Stimulated activated CD4-positive, alpha-beta T cell treated with anti-CD3 and anti-CD28 coated beads, Interleukin-2, amount 100 ng/mL, for 24 hours (primary cell): ENCODE measurements at regions not wholly inside any gene's neighbourhood (a gene's known extent, or its start where the extent isn't known, plus 50 kb on each side); places are given as distances from the start of the nearest gene placed in this dataset.

ENCODE experiments used
- DNase-seq, 2 donors: peaks; one replicate each; pipeline ENCODE4 v3.0.0-alpha.2; 2020

DNA sequence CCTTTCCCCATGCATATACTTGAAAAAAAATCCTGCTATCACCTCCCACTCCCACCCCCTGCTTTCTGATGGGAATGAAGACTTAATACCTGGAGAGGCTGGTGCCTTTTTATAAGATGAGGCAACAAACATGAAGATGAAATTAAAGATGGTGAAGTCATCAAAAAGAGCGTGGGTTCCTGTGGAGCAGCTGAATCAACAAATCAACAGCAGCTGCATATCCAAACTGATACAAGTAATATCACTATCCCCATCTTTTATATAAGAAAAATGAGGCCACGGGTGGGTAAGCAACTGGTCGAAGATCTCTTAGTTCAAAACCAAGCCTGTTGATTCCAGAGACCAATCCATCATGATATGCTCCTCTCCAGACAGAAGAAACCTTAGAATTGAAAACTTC lies 268.5 kb downstream of the ENC1 start:
- no peak for DNase-seq

DNA sequence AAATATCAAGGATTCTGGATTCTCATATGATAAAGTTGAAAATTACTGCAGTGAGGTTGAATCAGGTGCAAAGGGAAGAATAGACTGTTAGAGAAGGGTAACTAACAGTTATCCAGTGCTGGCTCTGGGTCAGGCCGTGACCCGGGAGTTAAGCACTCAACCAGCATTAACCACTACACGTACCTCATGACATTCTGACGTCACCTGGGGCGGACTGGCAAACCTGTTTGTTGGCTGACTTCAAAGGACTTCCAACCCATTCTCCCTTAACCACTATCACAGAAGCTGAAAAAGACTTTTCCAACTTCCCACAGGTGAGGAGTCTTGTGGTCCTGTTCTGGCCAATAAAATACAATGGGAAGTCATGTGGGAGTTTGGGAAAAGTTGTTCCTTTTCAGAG lies 268.9 kb downstream of the ENC1 start:
- DNase-seq: no peak

DNA sequence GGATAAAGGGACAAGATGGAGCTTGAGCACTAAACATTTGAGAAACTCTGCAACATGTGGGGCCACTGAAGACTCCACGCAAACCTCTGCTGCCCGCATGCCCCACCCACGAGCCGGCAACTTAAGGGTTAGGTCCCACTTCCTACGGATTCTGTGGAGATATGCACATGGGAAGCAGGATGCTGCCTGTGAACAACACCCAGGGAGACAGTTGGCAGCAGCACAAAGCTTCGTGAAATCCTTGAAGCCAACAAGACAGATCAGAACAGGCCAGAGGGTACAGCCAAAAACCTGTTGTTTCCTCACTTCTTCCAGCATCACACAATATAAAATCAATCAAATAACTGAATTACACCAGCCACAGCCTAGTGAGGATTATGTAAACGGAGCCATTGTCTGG lies 270.4 kb downstream of the ENC1 start:
- no peak for DNase-seq

DNA sequence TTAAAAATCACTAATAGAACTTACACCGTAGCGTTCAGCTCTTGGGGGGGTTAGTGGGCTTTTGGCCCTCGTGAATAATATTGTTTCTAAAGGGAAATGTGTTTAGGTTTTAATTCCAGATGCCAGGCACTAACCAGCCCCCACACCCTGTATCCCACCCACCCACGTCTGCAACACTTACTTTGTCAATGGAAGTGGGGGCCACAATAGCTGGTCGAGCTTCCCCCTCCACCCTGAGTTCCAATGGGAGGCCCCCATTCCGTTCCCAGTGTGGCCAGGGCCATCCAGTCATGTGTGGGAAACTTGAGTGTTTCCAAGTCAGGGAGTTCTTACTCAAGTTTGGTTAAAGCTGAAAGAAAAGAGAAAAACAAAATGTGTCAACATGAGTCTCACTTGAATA lies 271.4 kb downstream of the ENC1 start:
- DNase-seq: no peak

DNA sequence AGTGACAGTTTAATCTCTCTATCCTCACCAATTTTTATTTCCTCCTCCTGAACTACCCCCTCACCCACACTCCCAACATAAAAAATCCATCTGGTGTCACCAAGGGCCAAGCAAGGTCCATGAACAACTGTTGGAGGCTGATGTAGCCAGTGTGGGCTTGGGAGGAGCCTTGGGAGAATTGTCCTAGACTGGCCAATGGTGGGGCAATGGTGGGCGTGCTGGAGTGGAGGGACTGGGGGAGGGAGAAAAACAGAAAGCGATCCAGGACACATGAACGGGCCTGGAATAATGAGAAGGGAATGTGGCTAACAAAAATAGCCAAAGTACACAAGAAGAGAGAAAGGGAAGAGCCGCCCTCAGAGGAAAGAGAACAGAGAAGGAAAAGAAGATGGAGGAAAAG lies 272.6 kb downstream of the ENC1 start:
- DNase-seq: no peak

DNA sequence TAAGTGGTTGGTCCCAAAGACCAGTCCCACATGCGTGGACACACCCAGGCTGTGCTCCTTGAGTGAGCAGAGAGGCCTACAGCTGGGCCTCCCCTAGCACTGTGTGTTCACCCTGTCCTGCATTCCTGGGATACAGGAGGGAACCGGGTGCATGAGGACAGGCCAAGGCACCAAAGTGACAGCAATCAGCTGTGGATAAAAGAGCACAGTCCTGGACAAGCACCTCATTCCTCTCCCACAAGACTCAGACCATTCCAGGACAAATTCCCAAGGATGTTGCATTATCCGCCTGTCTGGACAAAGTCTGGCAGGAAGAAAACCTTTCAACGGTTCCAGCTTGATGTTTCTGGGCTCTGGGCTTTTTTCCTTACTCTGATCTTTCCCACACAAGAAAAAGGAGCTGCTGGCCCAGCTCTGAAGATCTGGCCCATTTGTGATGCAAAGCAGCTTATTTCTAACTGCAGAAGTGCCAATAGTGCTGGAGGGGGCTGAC lies 273.2 kb downstream of the ENC1 start:
- no peak for DNase-seq

DNA sequence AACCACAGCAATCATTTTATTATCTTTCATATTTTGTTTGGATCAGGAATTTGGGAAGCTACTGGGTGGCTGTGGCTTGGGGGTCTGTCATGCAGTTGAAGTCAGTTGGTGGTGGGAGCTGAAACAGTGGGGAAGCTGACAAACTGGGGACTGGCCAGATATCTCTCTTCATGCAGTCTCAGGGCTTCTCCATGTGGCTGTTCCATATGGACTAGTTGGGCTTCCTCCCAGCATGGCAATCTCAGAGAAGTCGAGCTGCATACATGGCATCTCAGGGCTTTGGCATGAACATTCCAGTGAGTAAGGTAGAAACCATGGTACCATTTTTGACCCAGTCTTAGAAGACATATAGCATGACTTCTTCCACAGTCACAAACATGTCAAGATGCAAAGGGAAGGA lies 274.8 kb downstream of the ENC1 start:
- no peak for DNase-seq

DNA sequence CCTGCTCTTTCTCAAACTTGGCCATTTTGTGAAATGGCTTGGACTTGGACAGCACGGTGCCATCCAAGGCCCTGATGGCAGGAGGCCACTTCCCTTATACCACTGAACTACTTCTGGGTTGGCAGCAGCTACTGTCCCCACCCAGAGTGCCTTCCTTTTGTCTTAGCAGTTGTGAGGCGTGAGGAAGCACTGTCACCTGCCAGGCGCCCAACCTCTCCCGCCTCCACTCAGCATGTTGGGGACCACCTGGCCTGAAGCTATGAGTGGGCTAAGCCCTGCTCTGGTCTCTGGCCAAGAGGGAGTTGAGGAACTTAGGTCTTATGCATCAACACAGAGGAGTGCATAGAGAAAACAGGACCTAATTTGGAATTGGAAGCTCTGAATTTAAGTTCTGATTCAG lies 276.0 kb downstream of the ENC1 start:
- DNase-seq: no peak

DNA sequence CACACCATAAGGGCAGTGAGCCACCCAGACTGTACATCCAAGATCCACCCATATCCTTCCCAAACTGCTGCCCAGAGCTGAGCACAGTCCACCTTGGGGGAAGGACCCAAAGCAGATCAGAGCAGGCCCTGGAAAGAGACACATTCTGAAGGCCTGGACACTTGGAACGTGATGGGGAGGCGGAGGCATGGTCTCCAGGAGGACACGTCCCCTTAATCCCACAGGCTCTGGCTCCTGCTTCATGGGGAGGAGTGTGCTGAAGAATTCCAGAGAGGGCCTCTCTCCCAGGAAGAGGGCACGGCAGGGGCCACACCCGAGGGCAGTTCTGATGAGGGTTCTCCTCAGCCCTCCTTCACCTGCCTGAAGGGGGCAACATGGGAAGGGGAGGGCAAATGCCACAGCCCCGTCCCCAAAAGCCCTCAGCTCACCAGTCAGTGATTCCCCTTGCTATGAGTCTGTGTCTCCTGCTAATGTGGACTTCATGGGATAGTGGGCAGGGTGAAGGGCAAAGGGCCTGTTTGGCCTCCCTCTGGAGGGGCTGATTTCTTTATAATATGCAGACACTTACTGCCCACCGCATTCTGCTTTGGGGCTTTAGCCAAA lies 276.8 kb downstream of the ENC1 start:
- no peak for DNase-seq

DNA sequence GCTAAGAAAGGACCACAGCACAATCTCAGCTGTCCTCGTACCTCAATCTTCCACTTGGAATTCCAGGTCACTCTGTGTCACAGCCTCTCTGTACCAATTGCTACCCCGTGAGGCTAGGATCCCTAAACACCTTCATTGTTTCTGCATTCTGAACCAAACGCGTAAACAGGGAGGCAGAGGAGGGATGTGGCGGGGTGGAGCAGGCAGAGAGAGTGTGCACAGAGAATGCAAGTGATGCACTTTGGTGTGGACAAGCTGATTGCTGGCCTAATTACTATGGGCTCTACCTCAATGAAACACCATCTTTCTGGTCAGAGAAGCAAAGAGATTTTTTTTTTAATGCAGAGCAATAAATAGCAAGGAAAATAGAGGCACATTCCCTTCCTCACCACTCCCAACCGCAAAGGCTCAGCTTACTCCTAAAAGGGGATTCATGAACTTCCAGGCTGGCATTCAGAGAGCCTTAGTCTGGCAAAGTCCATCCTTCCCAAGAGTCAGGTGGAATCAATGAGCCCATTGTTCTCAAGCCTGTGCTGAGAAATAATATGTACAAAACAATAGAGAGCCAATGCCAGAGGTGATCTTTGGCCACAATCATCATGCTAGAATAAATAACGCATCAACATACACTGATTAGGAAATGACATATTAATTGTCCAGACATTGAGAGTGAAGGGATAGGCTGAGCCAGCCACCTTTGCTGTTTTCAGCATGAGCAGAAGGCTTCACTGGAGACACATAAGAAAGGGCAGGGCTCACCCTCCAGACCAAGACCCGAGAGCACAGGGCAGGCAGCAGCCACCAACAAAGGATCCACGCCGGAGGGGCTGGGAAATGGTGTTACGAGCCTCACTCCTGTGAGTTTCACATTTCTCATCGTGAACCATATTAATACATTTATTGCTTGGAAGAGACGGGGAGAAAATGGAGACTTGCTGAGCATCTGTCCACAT lies 278.8 kb downstream of the ENC1 start:
- DNase-seq: no peak

DNA sequence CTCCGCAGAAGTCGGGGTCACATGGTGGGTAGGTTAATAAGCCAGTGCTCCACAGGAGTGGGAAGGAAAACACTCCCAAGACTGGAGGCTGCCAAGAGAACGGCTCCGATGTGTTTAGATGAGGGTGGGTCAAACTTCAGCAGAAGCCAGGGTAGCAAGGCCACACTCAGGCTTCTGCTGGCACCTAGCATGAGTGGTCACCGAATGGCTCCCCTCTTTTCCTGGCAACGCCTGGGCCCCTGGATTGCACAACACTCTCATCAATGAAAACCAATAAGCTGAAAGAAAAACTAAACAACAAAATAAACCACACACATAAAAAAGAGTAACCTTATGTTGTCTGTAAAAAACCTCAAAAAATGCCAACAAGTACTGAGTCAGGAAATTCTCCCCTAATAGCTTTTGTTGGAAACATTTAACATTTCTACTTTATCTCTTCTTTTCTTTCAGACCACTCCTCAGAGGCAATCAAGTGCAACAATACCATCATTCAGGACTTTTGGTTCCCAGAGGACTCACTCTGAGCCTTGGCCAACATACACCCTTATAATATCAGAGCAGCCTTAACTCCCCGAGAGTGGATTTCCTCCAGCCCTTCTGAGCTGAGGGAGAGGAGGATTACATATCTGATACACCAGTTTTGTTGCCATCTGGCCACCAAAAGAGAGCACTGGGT lies 279.9 kb downstream of the ENC1 start:
- DNase-seq: no peak

DNA sequence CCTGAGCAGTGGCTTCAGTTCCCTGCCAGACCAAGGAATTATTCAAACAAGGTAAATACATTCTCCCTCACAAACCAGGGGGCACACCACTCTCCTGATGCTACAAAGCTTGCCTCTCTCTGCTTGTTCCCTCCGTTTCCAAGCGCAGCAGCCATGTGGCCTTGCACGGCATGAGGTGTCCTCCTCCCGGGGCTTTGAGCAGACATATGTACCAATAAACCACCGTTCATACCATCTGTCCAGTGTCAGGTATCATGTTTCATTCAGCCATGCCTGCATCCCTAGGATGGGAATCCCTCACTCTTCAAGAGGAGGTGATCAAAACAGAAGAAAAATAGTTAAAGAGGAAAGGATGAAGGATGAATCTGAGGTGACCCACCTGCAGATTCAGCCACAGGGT lies 282.7 kb downstream of the ENC1 start:
- DNase-seq: no peak

DNA sequence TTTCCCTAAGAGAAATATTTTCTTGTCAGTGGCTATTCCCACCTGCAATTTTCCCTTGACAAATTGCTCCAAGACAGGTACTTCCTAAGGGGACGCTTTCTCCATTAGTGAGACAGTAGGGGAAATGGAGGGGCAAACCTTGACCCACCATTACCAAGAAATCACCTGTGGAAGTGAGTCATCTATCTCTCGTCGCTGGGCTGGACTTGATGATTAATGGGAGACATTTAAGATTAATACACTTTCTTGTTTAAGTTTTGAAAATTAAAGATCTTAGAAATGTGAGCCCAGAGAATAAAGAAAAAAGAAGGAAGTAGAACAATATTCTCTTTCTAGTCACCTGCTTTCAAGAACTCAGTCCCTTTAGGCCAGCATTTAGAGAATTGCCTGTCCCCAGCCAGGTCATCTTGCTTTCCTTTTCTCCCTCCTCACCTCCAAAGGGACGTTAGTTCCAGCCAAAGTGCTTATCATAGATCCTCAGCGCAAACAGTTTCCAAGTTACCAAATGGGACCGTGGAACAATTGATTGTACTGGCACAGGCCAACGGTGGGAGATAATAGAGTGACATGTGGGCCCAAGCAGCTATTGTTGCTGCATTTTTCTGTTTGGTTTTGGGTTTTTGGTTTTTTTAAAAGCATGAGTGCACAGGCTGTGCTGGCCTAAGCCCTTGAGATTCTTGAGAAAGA lies 284.4 kb downstream of the ENC1 start:
- no peak for DNase-seq

DNA sequence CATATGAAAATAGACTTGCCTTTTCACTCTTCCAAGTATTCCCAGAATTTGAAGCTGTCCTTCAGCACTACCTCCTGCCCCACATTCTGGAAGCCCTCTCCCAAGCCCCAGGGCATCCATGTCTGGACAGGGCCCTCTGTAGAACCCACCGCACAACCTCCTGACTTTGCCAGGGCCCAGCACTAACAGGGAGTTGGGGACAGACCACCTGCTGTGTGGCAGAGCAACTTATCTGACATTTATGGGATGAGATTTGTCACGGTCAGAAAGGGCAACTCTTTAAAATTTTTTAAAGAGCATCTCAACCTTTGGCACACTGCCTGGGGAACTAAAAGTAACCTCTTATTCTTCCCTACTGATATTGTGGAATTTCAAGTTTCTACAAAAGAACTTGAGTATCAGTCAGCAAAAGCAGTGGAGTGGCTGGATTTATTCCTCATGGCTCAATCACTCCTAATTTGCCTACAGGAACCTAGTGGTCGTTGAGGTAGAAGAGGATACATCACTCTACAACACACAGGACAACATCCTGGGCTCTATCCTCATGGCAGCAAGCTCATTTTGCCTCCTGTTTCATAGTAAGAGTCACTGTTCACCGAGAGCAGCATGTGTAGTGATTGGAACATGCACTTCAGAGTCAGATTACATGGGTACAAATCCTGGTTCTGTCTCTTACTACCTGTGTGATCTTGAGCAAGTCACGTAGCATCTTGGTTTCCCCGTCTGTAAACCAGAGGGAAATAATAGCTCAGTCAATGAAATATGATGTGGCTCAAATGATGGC lies 285.3 kb downstream of the ENC1 start:
- DNase-seq: no peak

DNA sequence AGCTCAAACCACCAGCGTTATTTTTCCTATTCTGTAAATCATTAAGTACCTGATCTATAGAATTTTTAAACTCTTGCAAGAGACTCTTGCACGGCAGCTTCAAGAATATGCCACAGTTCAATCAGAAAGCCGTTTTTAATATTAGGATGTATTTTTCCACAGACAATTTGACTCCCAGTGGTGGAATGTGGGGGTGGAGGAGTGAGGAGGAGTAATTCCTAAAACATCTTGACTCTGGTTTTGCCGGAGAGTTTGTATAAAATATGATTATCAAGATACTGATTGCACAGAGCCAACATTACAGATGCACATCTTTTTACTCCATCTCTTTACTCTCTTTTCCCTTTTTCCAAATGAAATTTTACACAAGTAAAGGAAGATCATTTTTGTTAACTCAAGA lies 288.3 kb downstream of the ENC1 start:
- no peak for DNase-seq

DNA sequence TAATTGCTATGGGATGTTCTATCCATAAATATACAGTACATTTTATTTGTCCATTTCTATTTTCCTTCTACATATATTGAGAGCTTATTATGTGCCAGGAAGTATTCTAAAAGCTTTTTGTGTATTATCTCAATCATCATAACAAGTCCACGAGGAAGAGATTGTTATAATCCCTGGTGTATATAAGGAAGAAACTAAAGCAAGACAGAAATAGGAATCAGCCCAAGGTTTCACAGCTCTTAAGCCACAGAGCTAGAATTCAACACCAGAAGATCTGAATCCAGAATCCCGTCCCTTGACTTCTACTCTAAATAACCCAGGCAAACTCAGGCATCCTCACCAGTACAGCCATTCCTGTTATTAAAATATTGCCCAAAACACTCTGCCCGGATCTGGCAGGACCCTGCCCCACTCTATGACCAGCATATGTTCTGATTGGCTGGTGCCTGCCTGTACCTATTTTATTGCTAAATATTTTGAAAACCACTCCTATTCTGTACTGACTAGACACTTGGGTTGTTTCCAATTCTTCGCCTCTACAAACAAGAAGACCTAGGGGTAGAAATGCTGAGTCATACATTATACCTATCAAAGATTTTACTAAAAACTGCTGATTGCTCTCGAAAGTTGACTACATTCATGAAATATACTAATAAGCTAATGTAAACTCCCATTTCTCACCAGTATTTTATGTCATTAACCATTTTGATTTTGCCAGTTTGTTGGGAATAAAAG lies 297.4 kb downstream of the ENC1 start:
- DNase-seq: no peak

DNA sequence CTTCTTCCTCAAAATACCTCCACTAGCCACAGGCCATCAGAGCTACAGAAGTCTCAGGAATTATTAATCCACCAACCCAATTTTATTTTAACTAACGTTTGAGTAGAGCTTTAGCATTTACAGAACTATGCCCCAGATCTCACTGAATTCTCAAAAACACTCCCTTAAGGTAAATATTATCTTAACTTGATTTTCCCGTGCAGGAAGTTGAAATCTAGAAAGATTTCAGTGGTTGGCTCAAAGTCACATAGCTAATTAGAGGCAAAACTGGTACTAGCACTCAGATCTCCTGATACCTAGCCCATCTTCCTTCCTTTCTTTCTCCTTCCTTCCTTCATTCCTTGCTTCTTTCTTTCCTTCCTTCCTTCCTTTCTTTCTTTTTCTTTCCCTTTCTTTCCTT lies 298.3 kb downstream of the ENC1 start:
- DNase-seq: no peak

DNA sequence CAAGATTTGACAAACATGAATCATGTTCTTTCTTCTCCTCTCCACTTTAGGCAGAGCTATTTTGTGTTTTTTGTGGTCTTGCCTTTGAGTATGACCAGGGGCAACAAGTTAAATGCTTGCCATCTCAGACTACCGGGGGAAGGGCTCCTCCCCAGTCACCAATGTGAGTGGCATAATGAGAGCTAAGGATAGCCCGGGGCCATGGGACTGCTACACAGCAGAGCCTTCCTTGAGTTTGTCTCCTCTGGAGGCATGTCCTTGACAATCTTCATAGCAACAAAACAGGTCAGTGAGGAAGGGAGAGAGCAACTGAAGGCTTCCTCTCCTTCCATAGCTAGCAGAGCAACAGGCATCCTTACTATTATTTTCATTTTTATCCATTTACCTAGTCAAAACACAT lies 299.3 kb downstream of the ENC1 start:
- DNase-seq: no peak

DNA sequence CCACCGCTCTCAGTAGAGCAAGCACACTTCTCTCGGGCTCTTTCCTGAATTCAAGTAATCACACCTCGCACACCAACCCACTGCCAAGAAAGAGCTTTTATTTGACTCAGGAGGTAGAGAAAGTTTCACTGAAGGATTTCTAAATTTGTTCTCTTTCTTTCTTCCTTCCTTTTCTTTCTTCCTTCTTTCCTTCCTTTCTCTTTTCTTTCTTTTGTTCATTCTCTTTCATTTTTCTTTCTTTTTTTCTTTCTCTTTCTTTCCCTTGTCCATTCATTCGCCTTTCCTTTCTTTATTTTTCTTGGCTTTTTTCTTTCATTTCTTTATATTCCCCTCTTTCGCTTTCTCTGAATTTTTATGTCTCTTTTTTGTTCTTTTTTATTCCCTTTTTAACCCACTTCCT lies 300.1 kb downstream of the ENC1 start:
- no peak for DNase-seq

DNA sequence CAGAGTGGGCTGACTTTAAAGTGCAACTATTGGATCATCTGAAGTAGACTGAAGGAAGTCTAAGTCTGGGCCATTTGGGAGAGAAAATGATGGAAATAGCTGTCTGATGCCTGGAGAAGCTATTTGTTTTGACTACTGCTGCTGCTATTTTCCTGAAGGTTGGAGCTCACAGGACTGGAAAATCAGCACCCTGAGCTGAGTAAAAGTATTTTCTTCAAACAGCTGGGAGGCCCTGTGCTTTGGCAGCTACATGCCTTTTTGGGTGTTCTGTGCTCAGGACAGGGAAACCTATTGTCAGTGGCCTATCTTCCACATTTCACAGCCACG lies 302.6 kb downstream of the ENC1 start:
- DNase-seq: no peak

DNA sequence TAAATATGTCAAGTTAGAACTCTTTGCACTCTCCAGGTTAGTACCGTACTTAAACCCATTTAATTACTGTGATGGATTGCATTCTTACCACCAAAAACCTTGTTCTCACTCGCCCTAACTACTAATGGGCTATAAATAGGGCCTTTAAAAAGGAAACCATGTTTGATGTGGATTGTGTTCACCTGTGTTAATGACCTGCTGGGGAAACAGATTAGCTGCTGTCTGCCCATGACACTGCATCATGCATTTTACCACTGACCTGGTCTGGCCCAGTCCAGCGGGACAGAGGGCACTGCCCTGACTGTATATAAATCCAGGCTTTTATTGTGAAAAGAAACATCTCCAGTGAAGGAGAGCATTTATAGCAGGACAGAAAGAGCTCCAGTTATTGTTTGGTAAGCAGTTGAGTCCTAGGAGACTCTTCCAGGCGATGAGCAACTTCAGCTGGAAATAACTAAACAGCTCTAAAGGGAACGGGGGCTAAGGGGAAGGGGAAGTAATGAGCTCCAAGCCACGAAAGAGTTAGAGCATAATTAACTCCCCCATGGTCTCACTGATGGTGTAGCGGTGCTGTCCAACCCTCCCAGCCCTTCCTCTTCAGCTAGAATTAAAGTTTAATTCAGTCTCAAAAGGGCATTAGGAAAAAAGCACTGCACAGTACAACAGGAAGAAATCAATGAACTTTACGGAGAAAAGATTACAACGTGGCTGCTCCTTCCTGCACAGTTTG lies 303.1 kb downstream of the ENC1 start:
- no peak for DNase-seq
